Stimulated activated CD8-positive, alpha-beta memory T cell treated with anti-CD3 and anti-CD28 coated beads, Interleukin-2, amount 100 ng/mL, for 1 hour (primary cell): ENCODE measurements at regions not wholly inside any gene's neighbourhood (a gene's known extent, or its start where the extent isn't known, plus 50 kb on each side); places are given as distances from the start of the nearest gene placed in this dataset.

Source experiments
- DNase-seq, 2 donors: peaks; one replicate each; pipeline ENCODE4 v3.0.0-alpha.2; 2020; ENCODE audit warnings: low read depth in 2 of 2

GRCh38 chr2:8195784-8196183 is 486.1 kb upstream of the ID2 start:
- no peak for DNase-seq

DNA sequence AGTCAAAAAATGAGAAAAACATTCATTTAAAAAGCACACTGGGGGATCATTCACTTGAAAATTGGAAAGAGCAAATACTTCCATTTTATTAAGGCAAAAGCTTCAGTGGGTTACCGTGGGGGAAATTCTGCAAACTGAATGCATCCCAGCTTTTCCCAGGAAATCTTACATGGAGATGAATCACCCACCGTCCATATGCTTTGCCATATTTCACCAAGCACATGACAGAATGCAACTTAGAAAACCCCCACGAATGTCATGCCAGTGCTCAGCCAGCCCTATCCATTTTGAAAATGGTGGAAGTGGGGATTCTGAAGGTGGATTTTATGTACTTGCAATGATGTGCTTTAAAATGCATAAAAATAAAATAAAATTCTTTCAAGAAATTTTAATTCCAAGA is 485.5 kb upstream of the ID2 start:
- no peak for DNase-seq

- DNase-seq: no peak
Observed at GRCh38 chr2:8197101-8197500, 484.8 kb upstream of the ID2 start.

- no peak for DNase-seq
Observed at GRCh38 chr2:8197825-8198224, 484.0 kb upstream of the ID2 start.

DNA sequence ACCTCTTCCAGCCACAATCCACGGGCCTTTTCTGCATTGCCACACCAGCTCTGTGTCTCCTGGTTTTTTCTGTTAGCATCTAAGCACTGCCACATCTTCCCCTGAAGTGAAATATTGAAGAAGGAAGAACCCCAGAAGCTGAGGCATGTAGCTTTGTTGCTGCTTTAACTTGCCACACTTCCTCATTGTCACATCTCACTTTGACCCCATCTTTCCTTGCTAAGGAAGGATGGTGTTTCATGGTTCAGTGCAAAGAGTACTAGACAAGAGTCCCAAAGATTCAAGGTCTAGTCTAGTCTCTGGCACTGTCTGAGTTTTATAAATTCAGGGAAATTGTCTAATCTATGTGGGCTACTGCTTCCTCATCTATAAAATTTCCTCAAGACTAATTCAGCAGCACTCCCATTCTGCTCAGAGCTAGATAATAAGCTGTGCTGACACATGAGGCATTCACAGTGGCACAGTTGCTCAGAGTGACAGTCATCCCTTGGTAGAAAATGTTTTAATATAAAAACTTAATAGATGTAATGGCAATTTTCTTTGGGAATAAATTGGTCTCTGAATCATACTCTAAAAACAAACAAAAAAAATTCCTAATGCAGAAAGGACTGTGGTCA is 483.0 kb upstream of the ID2 start:
- no peak for DNase-seq

- no peak for DNase-seq
Observed at GRCh38 chr2:8202132-8202531, 479.7 kb upstream of the ID2 start.

DNA sequence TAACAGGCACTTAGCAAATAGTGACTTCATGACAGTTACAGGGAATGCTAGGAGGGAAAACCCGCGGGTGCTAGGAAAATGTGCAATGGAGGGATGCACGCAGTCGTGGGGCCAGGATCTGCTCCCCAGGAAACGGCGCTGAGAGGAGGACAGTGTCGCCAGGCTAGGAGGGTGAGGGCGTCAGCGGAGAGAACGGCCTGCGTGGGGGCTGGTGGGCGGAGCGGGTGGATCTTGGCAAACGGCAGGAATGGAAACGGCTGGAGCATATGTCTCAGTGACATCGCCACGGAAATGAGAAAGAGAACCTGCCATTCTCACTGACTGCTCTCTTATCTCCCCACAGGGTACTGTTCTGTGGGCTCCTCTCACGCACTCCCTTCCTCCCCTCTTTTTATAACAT is 478.5 kb upstream of the ID2 start:
- DNase-seq: no peak

DNA sequence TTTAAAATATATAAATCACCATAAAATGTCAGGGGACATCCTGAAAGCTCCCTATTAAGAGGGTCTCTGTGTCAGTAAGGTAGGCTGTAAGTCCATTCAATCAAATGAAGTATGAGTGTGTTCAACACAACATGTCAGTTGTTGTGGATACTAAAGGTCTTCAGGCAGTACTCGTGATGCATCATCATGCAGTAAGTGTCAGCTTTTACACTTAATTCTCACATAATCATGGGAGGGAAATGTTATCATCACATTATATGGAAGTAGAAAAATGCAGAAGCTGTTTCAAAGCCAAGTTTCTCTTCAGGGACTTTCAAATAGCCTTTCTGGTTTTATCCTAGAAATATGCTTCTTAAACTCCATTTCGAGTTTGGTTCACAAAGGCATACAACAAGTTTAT is 477.1 kb upstream of the ID2 start:
- DNase-seq: no peak

DNA sequence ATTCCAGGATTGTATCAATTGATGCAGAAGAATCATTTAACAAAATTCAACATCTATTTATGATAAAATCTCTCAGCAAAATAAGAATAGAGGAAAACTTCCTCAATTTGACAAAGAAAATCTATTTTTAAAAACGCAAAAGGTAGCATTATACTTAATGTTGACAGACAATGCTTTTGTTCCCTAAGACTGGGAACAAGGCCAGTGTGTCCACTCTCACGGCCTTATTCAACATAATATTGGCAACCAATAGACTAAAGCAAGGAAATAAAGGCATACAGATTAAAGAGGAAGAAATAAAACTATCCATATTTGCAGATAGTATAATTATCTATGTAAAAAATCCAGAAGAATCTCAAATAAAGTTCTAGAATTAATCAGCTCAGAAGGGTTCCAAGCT is 472.4 kb upstream of the ID2 start:
- DNase-seq: no peak

- DNase-seq: no peak
Observed at GRCh38 chr2:8211384-8211783, 470.5 kb upstream of the ID2 start.

GRCh38 chr2:8212239-8212638 is 469.6 kb upstream of the ID2 start:
- no peak for DNase-seq

GRCh38 chr2:8214036-8214615 is 467.7 kb upstream of the ID2 start:
- no peak for DNase-seq

DNA sequence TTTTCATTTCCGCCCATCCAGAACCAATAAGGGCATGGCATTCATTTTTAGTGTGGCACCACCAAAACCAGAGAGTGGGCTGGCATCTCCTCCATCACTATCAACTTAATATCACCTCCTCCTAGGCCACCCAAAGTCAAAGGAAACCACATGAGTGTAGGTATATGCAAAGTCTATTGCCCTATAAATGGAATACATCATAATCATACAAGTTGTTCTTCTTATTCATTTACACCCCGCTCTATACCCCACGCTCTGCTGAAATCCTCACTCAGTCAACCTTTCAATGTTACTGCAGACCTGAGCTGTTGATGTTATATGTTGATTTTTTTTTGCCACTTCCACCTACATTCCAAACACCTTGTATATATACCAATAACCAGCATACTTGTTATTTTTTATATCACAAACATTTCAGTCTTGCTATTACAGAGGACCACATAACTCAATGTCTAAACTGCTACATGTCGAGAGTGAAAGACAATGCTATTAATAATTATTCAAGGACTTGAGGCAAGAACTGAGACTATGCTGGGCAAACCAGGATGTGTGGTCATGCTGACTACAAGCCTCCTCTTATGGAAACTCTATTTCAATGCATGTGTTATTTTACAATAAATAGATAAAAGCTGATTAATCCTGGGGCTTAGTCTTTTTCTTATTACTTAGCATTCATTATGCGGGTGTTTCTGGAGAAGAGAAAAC is 466.5 kb upstream of the ID2 start:
- no peak for DNase-seq

GRCh38 chr2:8215982-8216381 is 465.9 kb upstream of the ID2 start:
- no peak for DNase-seq

GRCh38 chr2:8216397-8216796 is 465.5 kb upstream of the ID2 start:
- no peak for DNase-seq

- DNase-seq: no peak
Observed at GRCh38 chr2:8217468-8218030, 464.3 kb upstream of the ID2 start.

DNA sequence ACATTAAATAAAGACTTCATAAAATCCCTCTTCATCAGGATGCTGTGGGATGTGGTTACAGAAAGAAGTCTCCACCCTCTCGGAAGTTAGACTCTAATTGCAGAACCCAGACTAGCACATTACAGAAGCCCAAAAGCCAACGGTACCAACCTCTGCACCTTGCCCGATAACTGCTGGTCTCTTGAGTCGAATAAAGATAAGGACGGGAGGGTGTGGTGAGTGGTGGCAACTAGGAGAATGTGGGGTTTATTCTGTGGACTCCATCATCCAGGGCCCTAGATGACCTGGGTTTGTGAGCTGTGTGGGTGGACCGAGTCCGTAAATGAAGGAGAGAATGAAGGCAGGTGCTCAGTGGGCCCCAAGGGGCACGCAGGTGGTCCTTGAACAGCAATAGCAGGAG is 462.8 kb upstream of the ID2 start:
- no peak for DNase-seq

GRCh38 chr2:8219631-8220355 is 462.1 kb upstream of the ID2 start:
- DNase-seq: no peak

GRCh38 chr2:8222979-8223694 is 458.7 kb upstream of the ID2 start:
- no peak for DNase-seq

GRCh38 chr2:8223695-8224346 is 458.0 kb upstream of the ID2 start:
- no peak for DNase-seq
